H1 (cell line): ENCODE measurements at regions not wholly inside any gene's neighbourhood (a gene's known extent, or its start where the extent isn't known, plus 50 kb on each side); places are given as distances from the start of the nearest gene placed in this dataset.

Source experiments
- BACH1 ChIP-seq: IDR thresholded peaks from 2 replicates; pipeline ENCODE4 v1.6.1; 2012; ENCODE audit warnings: low read length, improper control_type of control experiment
- BCL11A ChIP-seq, 2 experiments: IDR thresholded peaks; one replicate each; pipeline ENCODE4 v1.6.1; 2011; ENCODE audit warnings: low read depth in 2 of 2, low read length in 2 of 2, mild to moderate bottlenecking in 2 of 2
- CHD7 ChIP-seq: fragments of 300-600 bp; sonication (generic); IDR thresholded peaks from 2 replicates; pipeline ENCODE4 v1.7.1; 2012; ENCODE audit warnings: low read length, moderate library complexity, mild to moderate bottlenecking, inconsistent platforms; ENCODE audit not compliant: insufficient replicate concordance
- CTBP2 ChIP-seq: IDR thresholded peaks from 2 replicates; pipeline ENCODE4 v1.7.0; 2011; ENCODE audit warnings: borderline replicate concordance, mild to moderate bottlenecking, moderate library complexity, mixed read lengths, low read length; ENCODE audit not compliant: insufficient read depth, insufficient read length
- EGR1 ChIP-seq: IDR thresholded peaks from 2 replicates; pipeline ENCODE4 v1.6.1; 2011; ENCODE audit warnings: low read depth, low read length, borderline replicate concordance
- EP300 ChIP-seq, 2 experiments: IDR thresholded peaks; 1 replicate in 1 of 2; 2 replicates in 1 of 2; pipeline ENCODE4 v1.6.1; 2011 to 2012; ENCODE audit warnings: low read depth in 2 of 2, low read length in 2 of 2, mild to moderate bottlenecking in 2 of 2, borderline replicate concordance in 1 of 2, inconsistent platforms in 1 of 2, moderate library complexity in 1 of 2
- KDM4A ChIP-seq: IDR thresholded peaks from one replicate; pipeline ENCODE4 v1.7.1; 2012; ENCODE audit warnings: low read depth, mild to moderate bottlenecking, moderate library complexity, low read length, inconsistent platforms; ENCODE audit not compliant: severe bottlenecking
- NANOG ChIP-seq: IDR thresholded peaks from 2 replicates; pipeline ENCODE4 v1.6.1; 2011; ENCODE audit warnings: low read length, low read depth, mild to moderate bottlenecking, inconsistent platforms; ENCODE audit not compliant: insufficient read depth, poor library complexity, severe bottlenecking
- POLR2A ChIP-seq, 2 experiments: IDR thresholded peaks; 1 replicate in 1 of 2; 2 replicates in 1 of 2; pipeline ENCODE4 v1.6.1; 2011; ENCODE audit warnings: low read depth in 2 of 2, low read length in 2 of 2, mild to moderate bottlenecking in 2 of 2; ENCODE audit errors: control extremely low read depth in 1 of 2
- POU5F1 ChIP-seq: IDR thresholded peaks from 2 replicates; pipeline ENCODE4 v1.6.1; 2011; ENCODE audit warnings: low read depth, mild to moderate bottlenecking, low read length, moderate library complexity
- SIX5 ChIP-seq: IDR thresholded peaks from 2 replicates; pipeline ENCODE4 v1.6.1; 2011; ENCODE audit warnings: mild to moderate bottlenecking, low read depth, low read length
- SRF ChIP-seq: IDR thresholded peaks from 2 replicates; pipeline ENCODE4 v1.6.1; 2011; ENCODE audit warnings: mild to moderate bottlenecking, low read depth, low read length, moderate library complexity
- TAF1 ChIP-seq: IDR thresholded peaks from 2 replicates; pipeline ENCODE4 v1.6.1; 2011; ENCODE audit warnings: mild to moderate bottlenecking, low read depth, low read length

GRCh38 chr12:78519422-78519821, 345.2 kb upstream of the SYT1 start (continued):
- TF ChIP-seq CHD7: no peak
- no peak for TF ChIP-seq SIX5
- TF ChIP-seq CTBP2: no peak
- TF ChIP-seq POLR2A (IDR thresholded peaks at IDR 0.05; ENCODE audit: control extremely low read depth in 1 of 2, low read depth in 2 of 2, low read length in 2 of 2): no peak
- no peak for TF ChIP-seq POU5F1
- TF ChIP-seq NANOG: no peak
- TF ChIP-seq EP300 (IDR thresholded peaks at IDR 0.05; ENCODE audit: borderline replicate concordance in 1 of 2, low read depth in 2 of 2, low read length in 2 of 2): no peak
- no peak for TF ChIP-seq EGR1
- no peak for TF ChIP-seq TAF1
- TF ChIP-seq KDM4A: no peak
- TF ChIP-seq BCL11A (IDR thresholded peaks at IDR 0.05; ENCODE audit: low read depth in 2 of 2, low read length in 2 of 2): no peak
- no peak for TF ChIP-seq BACH1
- no peak for TF ChIP-seq SRF
